ENCODE measurements at regions not wholly inside any gene's neighbourhood (a gene's known extent, or its start where the extent isn't known, plus 50 kb on each side); places are given as distances from the start of the nearest gene placed in this dataset.

DNA sequence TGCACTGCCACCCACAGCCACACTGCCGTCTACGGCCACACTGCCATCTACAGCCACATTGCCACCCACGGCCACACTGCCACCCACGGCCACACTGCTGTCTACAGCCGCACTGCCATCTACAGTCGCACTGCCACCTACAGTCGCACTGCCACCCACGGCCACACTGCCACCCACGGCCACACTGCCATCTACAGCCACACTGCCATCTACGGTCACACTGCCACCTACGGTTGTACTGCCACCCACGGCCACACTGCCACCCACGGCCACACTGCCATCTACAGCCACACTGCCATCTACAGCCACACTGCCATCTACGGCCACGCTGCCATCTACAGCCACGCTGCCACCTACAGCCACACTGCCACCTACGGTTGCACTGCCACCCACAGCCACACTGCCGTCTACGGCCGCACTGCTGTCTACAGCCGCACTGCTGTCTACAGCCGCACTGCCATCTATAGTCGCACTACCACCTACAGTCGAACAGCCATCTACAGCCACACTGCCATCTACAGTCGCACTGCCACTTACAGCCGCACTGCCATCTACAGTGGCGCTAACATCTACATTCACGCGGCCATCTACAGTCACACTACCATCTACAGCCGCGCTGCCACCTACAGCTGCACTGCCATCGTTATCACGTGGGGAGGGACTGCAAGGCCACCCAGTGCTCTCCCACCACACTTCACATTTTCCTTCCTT, 154.6 kb upstream of the AFDN start (continued):
- no peak; the same call in 1 of the 2 replicates for TF ChIP-seq ZNF768 (CRISPR knock-in tag; IDR thresholded peaks at IDR 0.05)
- peak; percentile 58; the same call in 1 of the 2 replicates for TF ChIP-seq ZNF225 (CRISPR knock-in tag; IDR thresholded peaks at IDR 0.05)
- no peak for TF ChIP-seq PLRG1 (conservative IDR thresholded peaks at IDR 0.05)
- TF ChIP-seq HHEX (CRISPR knock-in tag; IDR thresholded peaks at IDR 0.05): no peak
- TF ChIP-seq CTCF (CRISPR knock-in tag; IDR thresholded peaks at IDR 0.05): peak; percentile 43
- no peak for TF ChIP-seq ZNF543 (CRISPR knock-in tag; IDR thresholded peaks at IDR 0.05)
- TF ChIP-seq CENPT (CRISPR knock-in tag; IDR thresholded peaks at IDR 0.05; ENCODE audit: low read depth): peak; percentile 77; the same call in 1 of the 2 replicates
- TF ChIP-seq ZNF589 (CRISPR knock-in tag; conservative IDR thresholded peaks at IDR 0.05): peak; percentile 16; the same call in 1 of the 2 replicates
- no peak for TF ChIP-seq ZNF720 (CRISPR knock-in tag; IDR thresholded peaks at IDR 0.05)
- no peak for TF ChIP-seq ZNF674 (CRISPR knock-in tag; IDR thresholded peaks at IDR 0.05; ENCODE audit: low read depth)
- TF ChIP-seq, protein P1, sequence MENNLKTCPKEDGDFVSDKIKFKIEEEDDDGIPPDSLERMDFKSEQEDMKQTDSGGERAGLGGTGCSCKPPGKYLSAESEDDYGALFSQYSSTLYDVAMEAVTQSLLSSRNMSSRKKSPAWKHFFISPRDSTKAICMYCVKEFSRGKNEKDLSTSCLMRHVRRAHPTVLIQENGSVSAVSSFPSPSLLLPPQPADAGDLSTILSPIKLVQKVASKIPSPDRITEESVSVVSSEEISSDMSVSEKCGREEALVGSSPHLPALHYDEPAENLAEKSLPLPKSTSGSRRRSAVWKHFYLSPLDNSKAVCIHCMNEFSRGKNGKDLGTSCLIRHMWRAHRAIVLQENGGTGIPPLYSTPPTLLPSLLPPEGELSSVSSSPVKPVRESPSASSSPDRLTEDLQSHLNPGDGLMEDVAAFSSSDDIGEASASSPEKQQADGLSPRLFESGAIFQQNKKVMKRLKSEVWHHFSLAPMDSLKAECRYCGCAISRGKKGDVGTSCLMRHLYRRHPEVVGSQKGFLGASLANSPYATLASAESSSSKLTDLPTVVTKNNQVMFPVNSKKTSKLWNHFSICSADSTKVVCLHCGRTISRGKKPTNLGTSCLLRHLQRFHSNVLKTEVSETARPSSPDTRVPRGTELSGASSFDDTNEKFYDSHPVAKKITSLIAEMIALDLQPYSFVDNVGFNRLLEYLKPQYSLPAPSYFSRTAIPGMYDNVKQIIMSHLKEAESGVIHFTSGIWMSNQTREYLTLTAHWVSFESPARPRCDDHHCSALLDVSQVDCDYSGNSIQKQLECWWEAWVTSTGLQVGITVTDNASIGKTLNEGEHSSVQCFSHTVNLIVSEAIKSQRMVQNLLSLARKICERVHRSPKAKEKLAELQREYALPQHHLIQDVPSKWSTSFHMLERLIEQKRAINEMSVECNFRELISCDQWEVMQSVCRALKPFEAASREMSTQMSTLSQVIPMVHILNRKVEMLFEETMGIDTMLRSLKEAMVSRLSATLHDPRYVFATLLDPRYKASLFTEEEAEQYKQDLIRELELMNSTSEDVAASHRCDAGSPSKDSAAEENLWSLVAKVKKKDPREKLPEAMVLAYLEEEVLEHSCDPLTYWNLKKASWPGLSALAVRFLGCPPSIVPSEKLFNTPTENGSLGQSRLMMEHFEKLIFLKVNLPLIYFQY (CRISPR knock-in tag; IDR thresholded peaks at IDR 0.05; ENCODE audit: borderline replicate concordance): no peak
- TF ChIP-seq XBP1 (CRISPR knock-in tag; IDR thresholded peaks at IDR 0.05): no peak
- TF ChIP-seq TFDP2 (CRISPR knock-in tag; IDR thresholded peaks at IDR 0.05): no peak
- 0 out of 2 replicates have a peak, but pooled peaks have one; percentile 37 for TF ChIP-seq ZNF34 (CRISPR knock-in tag; IDR thresholded peaks at IDR 0.05; ENCODE audit: borderline replicate concordance)
- TF ChIP-seq ZNF761 (CRISPR knock-in tag; conservative IDR thresholded peaks at IDR 0.05): no peak
- peak; percentile 97 for TF ChIP-seq HNRNPL (IDR thresholded peaks at IDR 0.05; ENCODE audit: low read depth, low read length)
- no peak for TF ChIP-seq RARG (CRISPR knock-in tag; IDR thresholded peaks at IDR 0.05; ENCODE audit: low read depth)
- TF ChIP-seq HDAC6 (IDR thresholded peaks at IDR 0.05; ENCODE audit: low read depth, low read length): no peak
- TF ChIP-seq ZMYM4 (CRISPR knock-in tag; IDR thresholded peaks at IDR 0.05): peak; percentile 79; the same call in 1 of the 2 replicates
- TF ChIP-seq PAWR (CRISPR knock-in tag; IDR thresholded peaks at IDR 0.05; ENCODE audit: borderline replicate concordance): 0 out of 2 replicates have a peak, but pooled peaks have one; percentile 15
- no peak for TF ChIP-seq ZNF10 (CRISPR knock-in tag; IDR thresholded peaks at IDR 0.05; ENCODE audit: borderline replicate concordance, low read depth)
- TF ChIP-seq, protein P2, sequence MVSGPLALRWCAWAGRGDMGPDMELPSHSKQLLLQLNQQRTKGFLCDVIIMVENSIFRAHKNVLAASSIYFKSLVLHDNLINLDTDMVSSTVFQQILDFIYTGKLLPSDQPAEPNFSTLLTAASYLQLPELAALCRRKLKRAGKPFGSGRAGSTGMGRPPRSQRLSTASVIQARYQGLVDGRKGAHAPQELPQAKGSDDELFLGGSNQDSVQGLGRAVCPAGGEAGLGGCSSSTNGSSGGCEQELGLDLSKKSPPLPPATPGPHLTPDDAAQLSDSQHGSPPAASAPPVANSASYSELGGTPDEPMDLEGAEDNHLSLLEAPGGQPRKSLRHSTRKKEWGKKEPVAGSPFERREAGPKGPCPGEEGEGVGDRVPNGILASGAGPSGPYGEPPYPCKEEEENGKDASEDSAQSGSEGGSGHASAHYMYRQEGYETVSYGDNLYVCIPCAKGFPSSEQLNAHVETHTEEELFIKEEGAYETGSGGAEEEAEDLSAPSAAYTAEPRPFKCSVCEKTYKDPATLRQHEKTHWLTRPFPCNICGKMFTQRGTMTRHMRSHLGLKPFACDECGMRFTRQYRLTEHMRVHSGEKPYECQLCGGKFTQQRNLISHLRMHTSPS (CRISPR knock-in tag; IDR thresholded peaks at IDR 0.05; ENCODE audit: low read depth): peak; percentile 86
